ENCODE measurements at regions not wholly inside any gene's neighbourhood (a gene's known extent, or its start where the extent isn't known, plus 50 kb on each side); places are given as distances from the start of the nearest gene placed in this dataset.

- H3K36me3 ChIP-seq (ENCODE audit: control insufficient read depth, insufficient read depth, low read length): no peaks in the 10 kb centered on the region
- Mint-ChIP-seq H3K27me3 (ENCODE audit: insufficient read depth, unreplicated experiment) (peaks cover 14% of the 10 kb centered on the region), H3K27ac (ENCODE audit: unreplicated experiment) (no peak overlapping the region), H3K4me3 (ENCODE audit: unreplicated experiment) (no peak overlapping the region), H3K9me3 (ENCODE audit: unreplicated experiment) (no peaks in the 10 kb centered on the region), H3K4me1 (ENCODE audit: low read depth, unreplicated experiment) (no peaks in the 10 kb centered on the region), H3K36me3 (ENCODE audit: insufficient read depth, unreplicated experiment) (no peaks in the 10 kb centered on the region)
- no TSS peak for BruUV-seq (replicated peaks)
- H3K4me3 ChIP-seq (ENCODE audit: low read depth, low read length): no peak overlapping the region
- TF ChIP-seq CTCF (IDR thresholded peaks at IDR 0.05; ENCODE audit: insufficient read depth in 1 of 2, low read depth in 1 of 2, low read length in 1 of 2, severe bottlenecking in 1 of 2, unreplicated experiment in 1 of 2): no peak
- intact Hi-C loops (cut with micrococcal nuclease; ENCODE audit: unreplicated experiment): no loop called here
- DNase-seq: no peak
- H3K27me3 ChIP-seq (replicated peaks; ENCODE audit: control insufficient read depth, insufficient read depth, low read length): 0 out of 2 replicates have a peak, but pooled peaks cover 1% of the 10 kb centered on the region
- no peaks in the 10 kb centered on the region for H3K4me1 ChIP-seq
- ChIA-PET CTCF (no interaction called here), POLR2A (no interaction called here)
- no peaks in the 10 kb centered on the region for H3K9me3 ChIP-seq
These were observed 257.5 kb downstream of the PHF14 start for GRCh38 chr7:11231190-11231589.

- no peak for DNase-seq
- POLR2A ChIA-PET: no interaction called here
- Mint-ChIP-seq H3K4me1 (ENCODE audit: low read depth, unreplicated experiment) (no peaks in the 10 kb centered on the region), H3K9me3 (ENCODE audit: unreplicated experiment) (no peaks in the 10 kb centered on the region), H3K4me3 (ENCODE audit: unreplicated experiment) (no peak overlapping the region), H3K27ac (ENCODE audit: unreplicated experiment) (no peak overlapping the region), H3K36me3 (ENCODE audit: insufficient read depth, unreplicated experiment) (no peaks in the 10 kb centered on the region), H3K27me3 (ENCODE audit: insufficient read depth, unreplicated experiment) (peaks cover 14% of the 10 kb centered on the region)
- Histone ChIP-seq H3K4me3 (ENCODE audit: low read depth, low read length) (no peak overlapping the region), H3K27me3 (replicated peaks; ENCODE audit: control insufficient read depth, insufficient read depth, low read length) (0 out of 2 replicates have a peak, but pooled peaks cover 1% of the 10 kb centered on the region), H3K36me3 (ENCODE audit: control insufficient read depth, insufficient read depth, low read length) (no peaks in the 10 kb centered on the region), H3K4me1 (no peaks in the 10 kb centered on the region), H3K9me3 (no peaks in the 10 kb centered on the region)
- intact Hi-C loops (cut with micrococcal nuclease; ENCODE audit: unreplicated experiment): no loop called here
- CTCF ChIA-PET: no interaction called here
- TF ChIP-seq CTCF (IDR thresholded peaks at IDR 0.05; ENCODE audit: insufficient read depth in 1 of 2, low read depth in 1 of 2, low read length in 1 of 2, severe bottlenecking in 1 of 2, unreplicated experiment in 1 of 2): no peak
- BruUV-seq (replicated peaks): no TSS peak
These were observed 258.8 kb downstream of the PHF14 start for GRCh38 chr7:11232462-11232861.

- H3K4me1 ChIP-seq: no peaks in the 10 kb centered on the region
- H3K36me3 Mint-ChIP-seq (ENCODE audit: insufficient read depth, unreplicated experiment): no peaks in the 10 kb centered on the region
- 0 out of 2 replicates have a peak, but pooled peaks cover 1% of the 10 kb centered on the region for H3K27me3 ChIP-seq (replicated peaks; ENCODE audit: control insufficient read depth, insufficient read depth, low read length)
- H3K4me1 Mint-ChIP-seq (ENCODE audit: low read depth, unreplicated experiment): no peaks in the 10 kb centered on the region
- H3K27me3 Mint-ChIP-seq (ENCODE audit: insufficient read depth, unreplicated experiment): peaks cover 7% of the 10 kb centered on the region
- no peak overlapping the region for H3K4me3 ChIP-seq (ENCODE audit: low read depth, low read length)
- BruUV-seq (replicated peaks): no TSS peak
- DNase-seq: no peak
- no peak overlapping the region for H3K4me3 Mint-ChIP-seq (ENCODE audit: unreplicated experiment)
- H3K9me3 ChIP-seq: no peaks in the 10 kb centered on the region
- ChIA-PET POLR2A (no interaction called here), CTCF (no interaction called here)
- no peak overlapping the region for H3K27ac Mint-ChIP-seq (ENCODE audit: unreplicated experiment)
- no peaks in the 10 kb centered on the region for H3K36me3 ChIP-seq (ENCODE audit: control insufficient read depth, insufficient read depth, low read length)
- TF ChIP-seq CTCF (IDR thresholded peaks at IDR 0.05; ENCODE audit: insufficient read depth in 1 of 2, low read depth in 1 of 2, low read length in 1 of 2, severe bottlenecking in 1 of 2, unreplicated experiment in 1 of 2): no peak
- intact Hi-C loops (cut with micrococcal nuclease; ENCODE audit: unreplicated experiment): no loop called here
- no peaks in the 10 kb centered on the region for H3K9me3 Mint-ChIP-seq (ENCODE audit: unreplicated experiment)
These were observed 260.2 kb downstream of the PHF14 start for GRCh38 chr7:11233871-11234270.
